ENCODE measurements at regions not wholly inside any gene's neighbourhood (a gene's known extent, or its start where the extent isn't known, plus 50 kb on each side); places are given as distances from the start of the nearest gene placed in this dataset.

DNA sequence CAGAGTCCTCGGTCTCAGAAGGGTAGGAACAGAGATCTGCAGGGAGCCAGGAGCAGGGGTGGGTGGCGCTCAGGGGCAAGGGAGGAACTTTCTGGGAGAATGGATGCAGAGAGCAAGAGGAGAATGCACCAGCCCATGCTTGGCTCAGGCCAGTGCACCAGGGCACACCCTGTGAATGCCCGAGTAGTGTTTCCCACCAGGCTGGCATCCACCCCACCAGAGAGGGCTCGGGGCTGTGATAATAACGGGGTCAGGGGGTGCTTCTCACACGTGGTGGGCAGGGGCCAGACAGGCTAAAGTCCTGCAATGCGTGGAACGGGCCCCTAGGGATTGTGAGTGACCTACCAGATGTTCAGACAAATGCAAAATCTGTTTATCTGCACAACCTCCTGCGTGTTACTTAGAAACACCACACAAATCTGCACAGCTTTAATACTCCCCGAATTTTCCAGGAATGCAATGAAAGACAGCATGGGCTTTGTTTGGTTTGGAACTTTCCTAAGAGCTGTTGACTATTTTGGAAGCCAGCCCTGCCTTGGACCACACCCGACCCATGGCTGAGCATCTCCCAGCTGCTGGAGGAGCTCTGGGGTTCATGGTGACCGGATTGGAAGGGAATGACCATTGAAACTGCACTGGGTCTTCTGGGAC is 368.3 kb downstream of the SHANK2 start:
- H3K9me3 ChIP-seq (ENCODE audit: control insufficient read depth in 2 of 2, low read length in 2 of 2), result no peaks in the 10 kb centered on the region
- no peaks in the 10 kb centered on the region for H3K36me3 ChIP-seq (ENCODE audit: control insufficient read depth in 2 of 2, insufficient read depth in 2 of 2, low read length in 2 of 2)
- no peak overlapping the region for H3K27ac ChIP-seq (ENCODE audit: low read depth in 2 of 2, low read length in 2 of 2)
- H3K4me3 ChIP-seq (ENCODE audit: low read length in 2 of 2), result no peak overlapping the region
- peaks cover 0 to 4% of the 10 kb centered on the region in 2 donors for H3K4me1 ChIP-seq (ENCODE audit: control insufficient read depth in 2 of 2, insufficient read depth in 2 of 2, low read length in 2 of 2)
- no peak overlapping the region for H3K9ac ChIP-seq (ENCODE audit: low read depth in 1 of 2, low read length in 2 of 2)
- no peaks in the 10 kb centered on the region for H3K27me3 ChIP-seq (ENCODE audit: control insufficient read depth in 2 of 2, insufficient read depth in 2 of 2, low read length in 2 of 2)

DNA sequence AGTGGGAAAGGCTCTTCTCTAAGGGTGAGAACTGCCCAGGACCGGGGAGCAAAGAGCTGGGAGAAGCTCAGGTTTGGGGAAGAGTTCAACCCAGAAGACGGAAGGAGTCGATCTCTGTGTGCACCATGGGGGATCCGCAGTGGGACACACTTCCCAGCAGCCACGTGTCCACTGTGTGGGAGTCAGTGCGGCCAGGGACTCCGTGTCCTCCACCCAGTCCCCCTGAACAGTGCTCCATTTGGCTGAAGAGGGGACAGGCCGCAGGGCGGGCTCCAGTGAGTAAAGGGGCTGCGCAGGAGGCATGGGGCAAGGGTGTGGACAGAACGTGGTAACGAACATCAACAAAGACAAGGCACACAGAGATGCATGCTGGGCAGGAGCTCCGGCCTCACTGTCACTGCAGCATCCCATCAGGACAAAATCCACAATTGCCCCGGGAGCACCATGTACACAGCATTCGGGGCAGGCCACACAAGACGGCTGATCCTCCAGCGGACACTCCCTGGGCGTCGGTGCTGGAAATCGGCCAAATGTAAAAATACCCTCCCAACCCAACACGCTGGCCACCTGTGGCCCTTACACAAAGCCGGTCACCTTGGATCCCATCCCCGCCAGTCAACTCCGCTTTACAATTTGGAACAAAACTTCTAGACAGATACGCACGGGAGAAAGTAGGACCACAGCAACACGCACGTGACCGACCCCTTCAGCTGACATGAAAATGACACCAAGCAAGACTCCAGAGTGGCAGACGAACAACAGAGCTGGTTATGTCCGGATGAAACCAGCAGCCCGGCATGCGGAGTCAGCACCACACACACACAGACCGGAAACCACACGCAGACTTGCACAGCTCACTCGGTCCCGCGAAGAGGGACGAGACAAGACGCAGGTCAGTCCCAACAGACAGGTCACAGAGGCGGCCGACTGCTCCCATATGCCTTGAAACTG is 366.8 kb downstream of the SHANK2 start:
- Histone ChIP-seq H3K27me3 (ENCODE audit: control insufficient read depth in 2 of 2, insufficient read depth in 2 of 2, low read length in 2 of 2) (no peaks in the 10 kb centered on the region), H3K27ac (ENCODE audit: low read depth in 2 of 2, low read length in 2 of 2) (no peak overlapping the region), H3K9ac (ENCODE audit: low read depth in 1 of 2, low read length in 2 of 2) (peak overlapping the region in 1 of 2 donors; percentile 3), H3K9me3 (ENCODE audit: control insufficient read depth in 2 of 2, low read length in 2 of 2) (no peaks in the 10 kb centered on the region), H3K4me3 (ENCODE audit: low read length in 2 of 2) (no peak overlapping the region), H3K36me3 (ENCODE audit: control insufficient read depth in 2 of 2, insufficient read depth in 2 of 2, low read length in 2 of 2) (no peaks in the 10 kb centered on the region), H3K4me1 (ENCODE audit: control insufficient read depth in 2 of 2, insufficient read depth in 2 of 2, low read length in 2 of 2) (peaks cover 0 to 4% of the 10 kb centered on the region in 2 donors)

DNA sequence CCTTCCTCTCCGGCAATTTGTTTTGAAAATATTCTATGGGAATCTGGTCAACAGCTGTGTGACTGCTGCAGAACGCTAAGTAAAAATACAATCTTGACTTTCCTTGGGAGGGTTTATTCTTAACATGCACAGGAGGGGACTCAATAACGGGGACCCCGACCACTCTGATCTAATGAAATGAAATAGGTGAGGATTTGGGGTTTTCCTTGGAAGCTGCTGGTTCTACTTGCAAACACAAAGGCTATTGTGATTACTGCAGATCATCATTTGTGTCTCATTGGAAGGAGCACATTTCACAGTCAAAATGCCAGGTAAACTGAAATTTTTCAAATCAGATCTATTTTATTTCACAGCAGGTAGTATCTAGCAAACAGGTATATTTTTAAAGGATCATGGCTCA is 366.1 kb downstream of the SHANK2 start:
- H3K9me3 ChIP-seq (ENCODE audit: control insufficient read depth in 2 of 2, low read length in 2 of 2), result no peaks in the 10 kb centered on the region
- H3K27me3 ChIP-seq (ENCODE audit: control insufficient read depth in 2 of 2, insufficient read depth in 2 of 2, low read length in 2 of 2), result no peaks in the 10 kb centered on the region
- H3K36me3 ChIP-seq (ENCODE audit: control insufficient read depth in 2 of 2, insufficient read depth in 2 of 2, low read length in 2 of 2), result no peaks in the 10 kb centered on the region
- H3K4me3 ChIP-seq (ENCODE audit: low read length in 2 of 2), result no peak overlapping the region
- H3K9ac ChIP-seq (ENCODE audit: low read depth in 1 of 2, low read length in 2 of 2), result no peak overlapping the region
- H3K27ac ChIP-seq (ENCODE audit: low read depth in 2 of 2, low read length in 2 of 2), result no peak overlapping the region
- H3K4me1 ChIP-seq (ENCODE audit: control insufficient read depth in 2 of 2, insufficient read depth in 2 of 2, low read length in 2 of 2), result peaks cover 0 to 4% of the 10 kb centered on the region in 2 donors

- Histone ChIP-seq H3K27ac (ENCODE audit: low read depth in 2 of 2, low read length in 2 of 2) (no peak overlapping the region), H3K4me1 (ENCODE audit: control insufficient read depth in 2 of 2, insufficient read depth in 2 of 2, low read length in 2 of 2) (peaks cover 0 to 4% of the 10 kb centered on the region in 2 donors), H3K9ac (ENCODE audit: low read depth in 1 of 2, low read length in 2 of 2) (no peak overlapping the region), H3K27me3 (ENCODE audit: control insufficient read depth in 2 of 2, insufficient read depth in 2 of 2, low read length in 2 of 2) (no peaks in the 10 kb centered on the region), H3K36me3 (ENCODE audit: control insufficient read depth in 2 of 2, insufficient read depth in 2 of 2, low read length in 2 of 2) (no peaks in the 10 kb centered on the region), H3K9me3 (ENCODE audit: control insufficient read depth in 2 of 2, low read length in 2 of 2) (no peaks in the 10 kb centered on the region), H3K4me3 (ENCODE audit: low read length in 2 of 2) (no peak overlapping the region)
Measured at GRCh38 chr11:70886676-70887541, 365.5 kb downstream of the SHANK2 start.

DNA sequence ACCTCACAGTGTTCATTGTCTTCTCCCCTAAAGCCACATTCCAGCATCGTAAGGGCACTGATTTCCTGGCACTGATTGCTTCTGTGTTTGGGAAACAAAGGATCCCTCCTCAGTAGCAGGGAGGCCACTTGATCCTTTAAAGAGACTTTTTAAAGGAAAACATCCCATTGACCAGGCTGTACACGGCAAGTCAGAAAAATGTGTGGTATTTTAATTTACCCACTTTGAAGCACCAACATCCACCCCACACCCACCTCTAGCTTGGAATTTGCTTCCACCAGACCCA is 364.9 kb downstream of the SHANK2 start:
- Histone ChIP-seq H3K4me1 (ENCODE audit: control insufficient read depth in 2 of 2, insufficient read depth in 2 of 2, low read length in 2 of 2) (peaks cover 0 to 4% of the 10 kb centered on the region in 2 donors), H3K36me3 (ENCODE audit: control insufficient read depth in 2 of 2, insufficient read depth in 2 of 2, low read length in 2 of 2) (no peaks in the 10 kb centered on the region), H3K4me3 (ENCODE audit: low read length in 2 of 2) (no peak overlapping the region), H3K27me3 (ENCODE audit: control insufficient read depth in 2 of 2, insufficient read depth in 2 of 2, low read length in 2 of 2) (no peaks in the 10 kb centered on the region), H3K9ac (ENCODE audit: low read depth in 1 of 2, low read length in 2 of 2) (no peak overlapping the region), H3K9me3 (ENCODE audit: control insufficient read depth in 2 of 2, low read length in 2 of 2) (no peaks in the 10 kb centered on the region), H3K27ac (ENCODE audit: low read depth in 2 of 2, low read length in 2 of 2) (no peak overlapping the region)

- peaks cover 0 to 4% of the 10 kb centered on the region in 2 donors for H3K4me1 ChIP-seq (ENCODE audit: control insufficient read depth in 2 of 2, insufficient read depth in 2 of 2, low read length in 2 of 2)
- H3K9me3 ChIP-seq (ENCODE audit: control insufficient read depth in 2 of 2, low read length in 2 of 2), result no peaks in the 10 kb centered on the region
- H3K4me3 ChIP-seq (ENCODE audit: low read length in 2 of 2), result no peak overlapping the region
- H3K36me3 ChIP-seq (ENCODE audit: control insufficient read depth in 2 of 2, insufficient read depth in 2 of 2, low read length in 2 of 2), result no peaks in the 10 kb centered on the region
- no peak overlapping the region for H3K27ac ChIP-seq (ENCODE audit: low read depth in 2 of 2, low read length in 2 of 2)
- no peak overlapping the region for H3K9ac ChIP-seq (ENCODE audit: low read depth in 1 of 2, low read length in 2 of 2)
- H3K27me3 ChIP-seq (ENCODE audit: control insufficient read depth in 2 of 2, insufficient read depth in 2 of 2, low read length in 2 of 2), result no peaks in the 10 kb centered on the region
Measured at GRCh38 chr11:70888061-70888460, 364.3 kb downstream of the SHANK2 start.

DNA sequence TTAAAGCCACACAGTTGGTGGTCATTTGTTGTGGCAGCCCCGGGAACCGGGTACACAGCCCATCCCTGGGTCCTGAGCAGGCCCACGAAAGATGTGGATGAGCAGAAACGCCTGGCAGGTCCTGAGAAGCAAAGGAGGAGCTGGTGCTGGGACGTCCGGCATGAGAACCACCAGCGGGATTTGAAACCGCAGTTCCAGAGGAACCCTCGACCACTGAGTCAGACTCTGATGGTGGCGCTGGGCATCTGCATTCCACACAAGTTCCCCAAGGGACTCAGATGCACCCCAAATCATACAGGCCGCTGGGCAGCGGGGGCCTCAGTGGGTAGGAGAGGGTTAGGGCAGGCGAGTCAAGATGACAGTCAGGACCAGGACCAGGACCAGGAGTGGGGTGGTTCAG is 363.0 kb downstream of the SHANK2 start:
- no peaks in the 10 kb centered on the region for H3K27me3 ChIP-seq (ENCODE audit: control insufficient read depth in 2 of 2, insufficient read depth in 2 of 2, low read length in 2 of 2)
- H3K4me1 ChIP-seq (ENCODE audit: control insufficient read depth in 2 of 2, insufficient read depth in 2 of 2, low read length in 2 of 2), result peaks cover 0 to 4% of the 10 kb centered on the region in 2 donors
- no peak overlapping the region for H3K9ac ChIP-seq (ENCODE audit: low read depth in 1 of 2, low read length in 2 of 2)
- no peaks in the 10 kb centered on the region for H3K9me3 ChIP-seq (ENCODE audit: control insufficient read depth in 2 of 2, low read length in 2 of 2)
- no peaks in the 10 kb centered on the region for H3K36me3 ChIP-seq (ENCODE audit: control insufficient read depth in 2 of 2, insufficient read depth in 2 of 2, low read length in 2 of 2)
- no peak overlapping the region for H3K27ac ChIP-seq (ENCODE audit: low read depth in 2 of 2, low read length in 2 of 2)
- no peak overlapping the region for H3K4me3 ChIP-seq (ENCODE audit: low read length in 2 of 2)

GRCh38 chr11:70891844-70892380 is 360.5 kb downstream of the SHANK2 start:
- no peaks in the 10 kb centered on the region for H3K9me3 ChIP-seq (ENCODE audit: control insufficient read depth in 2 of 2, low read length in 2 of 2)
- H3K36me3 ChIP-seq (ENCODE audit: control insufficient read depth in 2 of 2, insufficient read depth in 2 of 2, low read length in 2 of 2), result no peaks in the 10 kb centered on the region
- H3K4me1 ChIP-seq (ENCODE audit: control insufficient read depth in 2 of 2, insufficient read depth in 2 of 2, low read length in 2 of 2), result no peaks in the 10 kb centered on the region
- H3K4me3 ChIP-seq (ENCODE audit: low read length in 2 of 2), result no peak overlapping the region
- no peaks in the 10 kb centered on the region for H3K27me3 ChIP-seq (ENCODE audit: control insufficient read depth in 2 of 2, insufficient read depth in 2 of 2, low read length in 2 of 2)
- H3K9ac ChIP-seq (ENCODE audit: low read depth in 1 of 2, low read length in 2 of 2), result no peak overlapping the region
- H3K27ac ChIP-seq (ENCODE audit: low read depth in 2 of 2, low read length in 2 of 2), result no peak overlapping the region

DNA sequence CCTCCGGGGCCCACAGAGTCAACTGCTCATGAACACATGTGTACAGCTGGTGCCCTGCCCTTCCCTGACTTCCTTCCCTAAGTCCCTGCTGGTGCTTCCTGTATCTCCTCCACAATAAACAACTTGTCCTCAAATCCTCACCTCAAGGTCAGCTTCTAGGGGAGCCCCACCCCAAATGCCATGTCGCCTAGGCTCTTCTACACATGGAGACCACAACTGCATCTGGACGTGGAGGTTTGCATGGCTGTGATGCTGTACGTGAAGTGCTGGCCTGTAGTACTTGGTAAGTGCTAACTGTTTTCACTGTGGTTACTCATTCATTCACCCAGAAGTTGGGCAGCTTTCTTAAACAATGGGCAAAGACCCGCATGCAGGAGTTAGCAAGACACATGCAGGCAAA is 359.5 kb downstream of the SHANK2 start:
- Histone ChIP-seq H3K4me1 (ENCODE audit: control insufficient read depth in 2 of 2, insufficient read depth in 2 of 2, low read length in 2 of 2) (no peaks in the 10 kb centered on the region), H3K36me3 (ENCODE audit: control insufficient read depth in 2 of 2, insufficient read depth in 2 of 2, low read length in 2 of 2) (no peaks in the 10 kb centered on the region), H3K27ac (ENCODE audit: low read depth in 2 of 2, low read length in 2 of 2) (no peak overlapping the region), H3K9ac (ENCODE audit: low read depth in 1 of 2, low read length in 2 of 2) (no peak overlapping the region), H3K4me3 (ENCODE audit: low read length in 2 of 2) (no peak overlapping the region), H3K27me3 (ENCODE audit: control insufficient read depth in 2 of 2, insufficient read depth in 2 of 2, low read length in 2 of 2) (no peaks in the 10 kb centered on the region), H3K9me3 (ENCODE audit: control insufficient read depth in 2 of 2, low read length in 2 of 2) (no peaks in the 10 kb centered on the region)
